A673 (cell line): ENCODE measurements at regions not wholly inside any gene's neighbourhood (a gene's known extent, or its start where the extent isn't known, plus 50 kb on each side); places are given as distances from the start of the nearest gene placed in this dataset.

Experiments used
- BruUV-seq: library from RNA; stranded (reverse); fragments of 400-500 nt; replicated peaks from 2 replicates; lab custom pipeline; 2021; lab: Mats Ljungman, UMichigan
- CTCF ChIA-PET: fragments of 300-600 bp; sonication (Branson Sonifier 250); formaldehyde crosslinking; loops from one replicate; lab custom pipeline; 2022; ENCODE audit warnings: antibody characterized with exemption; lab: Charles Lee
- POLR2A ChIA-PET: fragments of 300-600 bp; sonication (Branson Sonifier 250); formaldehyde crosslinking; loops from one replicate; lab custom pipeline; 2022; ENCODE audit warnings: antibody characterized with exemption; ENCODE audit not compliant: low non-redundant PET; lab: Charles Lee
- DNase-seq: peaks from one replicate; pipeline ENCODE4 v3.0.0-alpha.2; 2015; ENCODE audit warnings: low spot score
- H3K27ac ChIP-seq: fragments of 200-600 bp; sonication (generic); 2 replicates; pipeline ENCODE4 v1.5.1; 2016; ENCODE audit warnings: mixed run types, low read depth, mild to moderate bottlenecking, mixed read lengths, antibody characterized with exemption, low read length; ENCODE audit not compliant: poor library complexity, severe bottlenecking
- H3K27me3 ChIP-seq: fragments of 200-600 bp; sonication (generic); replicated peaks from 2 replicates; pipeline ENCODE4 v1.6.1; 2017; ENCODE audit warnings: mixed run types, low read depth, mild to moderate bottlenecking, mixed read lengths, antibody characterized with exemption, low read length; ENCODE audit not compliant: insufficient read depth, poor library complexity
- H3K36me3 ChIP-seq: fragments of 200-600 bp; sonication (generic); 2 replicates; pipeline ENCODE4 v1.6.1; 2016; ENCODE audit warnings: mixed run types, mild to moderate bottlenecking, mixed read lengths, antibody characterized with exemption, low read length; ENCODE audit not compliant: insufficient read depth, poor library complexity, severe bottlenecking
- H3K4me1 ChIP-seq: fragments of 200-600 bp; sonication (generic); 2 replicates; pipeline ENCODE4 v1.6.1; 2017; ENCODE audit warnings: mixed run types, mild to moderate bottlenecking, mixed read lengths, antibody characterized with exemption, low read length; ENCODE audit not compliant: insufficient read depth, poor library complexity, severe bottlenecking
- H3K4me3 ChIP-seq: fragments of 200-600 bp; sonication (generic); 2 replicates; pipeline ENCODE4 v1.5.1; 2016; ENCODE audit warnings: low read depth, mixed run types, mild to moderate bottlenecking, mixed read lengths, low read length; ENCODE audit not compliant: poor library complexity, severe bottlenecking
- H3K9me3 ChIP-seq: fragments of 200-600 bp; sonication (generic); 2 replicates; pipeline ENCODE4 v1.6.1; 2016; ENCODE audit warnings: mixed run types, low read depth, mild to moderate bottlenecking, mixed read lengths, antibody characterized with exemption, low read length; ENCODE audit not compliant: poor library complexity, severe bottlenecking
- CTCF ChIP-seq: fragments of 300-800, 200-600 bp; sonication (generic); conservative IDR thresholded peaks from 2 replicates; pipeline ENCODE4 v1.5.1; 2017; ENCODE audit warnings: low read depth, mild to moderate bottlenecking, antibody characterized with exemption, low read length, moderate library complexity, mixed read lengths
- EZH2 ChIP-seq: fragments of 200-600 bp; sonication (generic); IDR thresholded peaks from 2 replicates; pipeline ENCODE4 v1.6.1; 2017; ENCODE audit warnings: borderline replicate concordance, low read depth, mild to moderate bottlenecking, mixed read lengths, antibody characterized with exemption, low read length; ENCODE audit not compliant: poor library complexity, severe bottlenecking
- intact Hi-C: fragments of 100-400 bp; cut with micrococcal nuclease; formaldehyde crosslinking; loops from one replicate; pipeline ENCODE4 v1.10.0; 2022; ENCODE audit not compliant: unreplicated experiment

GRCh38 chr1:200464784-200465400 lies 55.1 kb upstream of the ZNF281 start:
- no peaks in the 10 kb centered on the region for H3K4me1 ChIP-seq
- H3K27me3 ChIP-seq: no peaks in the 10 kb centered on the region
- intact Hi-C loops: no loop called here
- no TSS peak for BruUV-seq
- no peaks in the 10 kb centered on the region for H3K36me3 ChIP-seq
- no peak overlapping the region for H3K27ac ChIP-seq
- DNase-seq: no peak
- no peak overlapping the region for H3K4me3 ChIP-seq
- H3K9me3 ChIP-seq: no peaks in the 10 kb centered on the region
- ChIA-PET POLR2A (no interaction called here), CTCF (no interaction called here)
- TF ChIP-seq CTCF (no peak), EZH2 (no peak)
